Kidney epithelial cell (primary cell): ENCODE measurements at regions not wholly inside any gene's neighbourhood (a gene's known extent, or its start where the extent isn't known, plus 50 kb on each side); places are given as distances from the start of the nearest gene placed in this dataset.
A peak's percentile ranks its signal among the peaks of the same experiment; 100 is the strongest.

Source experiments
- DNase-seq: peaks from one replicate; pipeline ENCODE4 v3.0.0-alpha.2; 2010; ENCODE audit warnings: low read depth
- H3K27me3 ChIP-seq: 2 replicates; pipeline ENCODE4 v1.6.0; 2011; ENCODE audit warnings: low read length; ENCODE audit not compliant: control insufficient read depth, insufficient read depth
- H3K36me3 ChIP-seq: 2 replicates; pipeline ENCODE4 v1.5.1; 2011; ENCODE audit warnings: low read length; ENCODE audit not compliant: control insufficient read depth, insufficient read depth
- H3K4me3 ChIP-seq: 2 replicates; pipeline ENCODE4 v1.5.1; 2011; ENCODE audit warnings: low read depth, mild to moderate bottlenecking, control low read depth, low read length
- CTCF ChIP-seq: IDR thresholded peaks from 2 replicates; pipeline ENCODE4 v1.5.1; 2011; ENCODE audit warnings: mild to moderate bottlenecking, moderate library complexity, low read length, control low read depth, inconsistent platforms; ENCODE audit not compliant: insufficient read depth, poor library complexity, severe bottlenecking

- Histone ChIP-seq H3K27me3 (no peaks in the 10 kb centered on the region), H3K36me3 (no peaks in the 10 kb centered on the region), H3K4me3 (no peak overlapping the region)
- no peak for TF ChIP-seq CTCF
- no peak for DNase-seq
Measured at GRCh38 chr5:54821445-54822323, 163.7 kb downstream of the ESM1 start.

- Histone ChIP-seq H3K36me3 (no peaks in the 10 kb centered on the region), H3K27me3 (no peaks in the 10 kb centered on the region), H3K4me3 (no peak overlapping the region)
- no peak for DNase-seq
- no peak for TF ChIP-seq CTCF
Measured at GRCh38 chr5:54820346-54821134, 164.9 kb downstream of the ESM1 start.

GRCh38 chr5:54807421-54807820 is 178.0 kb downstream of the ESM1 start:
- Histone ChIP-seq H3K4me3 (no peak overlapping the region), H3K36me3 (no peaks in the 10 kb centered on the region), H3K27me3 (no peaks in the 10 kb centered on the region)
- no peak for TF ChIP-seq CTCF
- DNase-seq, result peak; percentile 88

GRCh38 chr5:54804521-54804920 is 180.9 kb downstream of the ESM1 start:
- Histone ChIP-seq H3K4me3 (no peak overlapping the region), H3K27me3 (no peaks in the 10 kb centered on the region), H3K36me3 (no peaks in the 10 kb centered on the region)
- TF ChIP-seq CTCF, result no peak
- DNase-seq, result no peak

- H3K36me3 ChIP-seq, result no peaks in the 10 kb centered on the region
- DNase-seq, result no peak
- H3K4me3 ChIP-seq, result no peak overlapping the region
- H3K27me3 ChIP-seq, result no peaks in the 10 kb centered on the region
- no peak for TF ChIP-seq CTCF
Measured at GRCh38 chr5:54804086-54804485, 181.3 kb downstream of the ESM1 start.
